ENCODE measurements at regions not wholly inside any gene's neighbourhood (a gene's known extent, or its start where the extent isn't known, plus 50 kb on each side); places are given as distances from the start of the nearest gene placed in this dataset.

DNA sequence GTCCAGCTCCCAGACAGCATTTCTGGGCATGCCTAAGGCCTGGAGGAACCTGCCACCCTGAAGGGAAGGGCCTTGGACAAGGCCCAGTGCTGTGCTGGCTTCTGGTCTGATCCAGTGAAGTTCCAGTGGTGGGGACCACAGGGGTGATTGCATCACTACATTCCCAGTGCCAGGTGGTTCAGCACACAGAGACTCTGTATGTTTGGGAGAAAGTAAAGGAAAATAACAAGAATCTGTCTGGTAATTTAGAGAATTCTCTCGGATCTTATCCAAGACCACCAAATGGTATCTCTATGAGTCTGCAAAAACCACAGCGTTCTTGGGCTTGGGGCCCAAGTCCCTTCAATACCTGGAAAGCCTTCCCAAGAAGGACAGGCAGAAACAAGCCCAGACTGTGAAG lies 131.8 kb upstream of the MAD2L1 start:
- Histone ChIP-seq H3K9me3 (ENCODE audit: control insufficient read depth in 1 of 2, low read length in 2 of 2) (no peaks in the 10 kb centered on the region), H3K27ac (ENCODE audit: low read length) (no peak overlapping the region)

DNA sequence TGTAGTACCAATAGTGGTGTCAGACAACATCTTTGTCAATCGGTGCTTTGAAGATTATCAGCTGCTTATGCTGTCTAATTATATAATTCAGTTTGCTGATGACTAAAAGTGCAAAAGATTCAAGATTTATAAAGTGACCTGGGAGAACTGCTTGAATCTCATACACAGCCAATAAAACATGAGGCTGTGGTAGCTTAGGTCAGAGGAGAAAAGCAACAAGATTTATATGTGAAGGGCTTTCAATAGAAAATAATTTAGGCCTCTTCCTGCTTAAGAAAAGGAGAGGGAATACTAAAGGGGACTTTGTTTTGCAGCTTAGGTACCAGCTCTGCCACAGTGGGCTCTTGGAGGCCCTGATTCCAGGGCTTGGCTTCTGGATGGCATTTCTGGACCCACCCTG lies 111.0 kb upstream of the MAD2L1 start:
- no peaks in the 10 kb centered on the region for H3K36me3 ChIP-seq (ENCODE audit: control insufficient read depth in 1 of 2, insufficient read depth in 2 of 2, low read length in 2 of 2)
- peaks cover 0 to 2% of the 10 kb centered on the region in 2 donors for H3K9me3 ChIP-seq (ENCODE audit: control insufficient read depth in 1 of 2, low read length in 2 of 2)
- H3K4me3 ChIP-seq (ENCODE audit: low read depth in 1 of 2, low read length in 2 of 2) = no peak overlapping the region
- no peaks in the 10 kb centered on the region for H3K27me3 ChIP-seq (ENCODE audit: low read depth, low read length)
- no peak overlapping the region for H3K27ac ChIP-seq (ENCODE audit: low read length)
- H3K4me1 ChIP-seq (ENCODE audit: control insufficient read depth in 1 of 2, insufficient read depth in 2 of 2, low read length in 2 of 2) = no peaks in the 10 kb centered on the region

More for the DNA sequence above, 131.8 kb upstream of the MAD2L1 start:
- no peaks in the 10 kb centered on the region for H3K36me3 ChIP-seq (ENCODE audit: control insufficient read depth in 1 of 2, insufficient read depth in 2 of 2, low read length in 2 of 2)
- H3K4me3 ChIP-seq (ENCODE audit: low read depth in 1 of 2, low read length in 2 of 2) = no peak overlapping the region
- no peaks in the 10 kb centered on the region for H3K4me1 ChIP-seq (ENCODE audit: control insufficient read depth in 1 of 2, insufficient read depth in 2 of 2, low read length in 2 of 2)
- no peaks in the 10 kb centered on the region for H3K27me3 ChIP-seq (ENCODE audit: low read depth, low read length)

DNA sequence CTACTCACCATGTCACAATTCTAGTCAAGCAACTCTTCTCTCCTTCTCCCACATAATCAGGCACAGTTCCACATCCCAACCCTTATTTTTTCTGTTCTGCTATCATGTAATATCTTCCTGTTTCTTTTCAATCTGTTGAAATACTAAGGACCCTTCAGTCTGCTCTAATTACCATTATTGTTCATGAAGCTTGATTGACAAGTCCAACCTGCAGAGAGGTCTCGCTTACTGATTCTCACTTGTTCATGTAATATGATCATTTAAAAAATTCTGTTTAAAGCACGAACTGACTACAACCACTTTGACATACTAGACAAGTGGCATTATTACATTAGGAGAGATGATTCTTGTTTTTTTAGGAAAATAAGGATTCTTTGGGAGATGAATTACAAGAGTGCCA lies 108.6 kb upstream of the MAD2L1 start:
- H3K9me3 ChIP-seq (ENCODE audit: control insufficient read depth in 1 of 2, low read length in 2 of 2) = no peaks in the 10 kb centered on the region
- H3K27me3 ChIP-seq (ENCODE audit: low read depth, low read length) = no peaks in the 10 kb centered on the region
- no peak overlapping the region for H3K27ac ChIP-seq (ENCODE audit: low read length)
- no peaks in the 10 kb centered on the region for H3K36me3 ChIP-seq (ENCODE audit: control insufficient read depth in 1 of 2, insufficient read depth in 2 of 2, low read length in 2 of 2)
- no peaks in the 10 kb centered on the region for H3K4me1 ChIP-seq (ENCODE audit: control insufficient read depth in 1 of 2, insufficient read depth in 2 of 2, low read length in 2 of 2)
- H3K4me3 ChIP-seq (ENCODE audit: low read depth in 1 of 2, low read length in 2 of 2) = no peak overlapping the region

- H3K36me3 ChIP-seq (ENCODE audit: control insufficient read depth in 1 of 2, insufficient read depth in 2 of 2, low read length in 2 of 2) = no peaks in the 10 kb centered on the region
- H3K4me1 ChIP-seq (ENCODE audit: control insufficient read depth in 1 of 2, insufficient read depth in 2 of 2, low read length in 2 of 2) = no peaks in the 10 kb centered on the region
- H3K27ac ChIP-seq (ENCODE audit: low read length) = no peak overlapping the region
- no peaks in the 10 kb centered on the region for H3K27me3 ChIP-seq (ENCODE audit: low read depth, low read length)
- H3K9me3 ChIP-seq (ENCODE audit: control insufficient read depth in 1 of 2, low read length in 2 of 2) = no peaks in the 10 kb centered on the region
- H3K4me3 ChIP-seq (ENCODE audit: low read depth in 1 of 2, low read length in 2 of 2) = no peak overlapping the region
Observed at GRCh38 chr4:120163895-120164294, 97.2 kb upstream of the MAD2L1 start.

DNA sequence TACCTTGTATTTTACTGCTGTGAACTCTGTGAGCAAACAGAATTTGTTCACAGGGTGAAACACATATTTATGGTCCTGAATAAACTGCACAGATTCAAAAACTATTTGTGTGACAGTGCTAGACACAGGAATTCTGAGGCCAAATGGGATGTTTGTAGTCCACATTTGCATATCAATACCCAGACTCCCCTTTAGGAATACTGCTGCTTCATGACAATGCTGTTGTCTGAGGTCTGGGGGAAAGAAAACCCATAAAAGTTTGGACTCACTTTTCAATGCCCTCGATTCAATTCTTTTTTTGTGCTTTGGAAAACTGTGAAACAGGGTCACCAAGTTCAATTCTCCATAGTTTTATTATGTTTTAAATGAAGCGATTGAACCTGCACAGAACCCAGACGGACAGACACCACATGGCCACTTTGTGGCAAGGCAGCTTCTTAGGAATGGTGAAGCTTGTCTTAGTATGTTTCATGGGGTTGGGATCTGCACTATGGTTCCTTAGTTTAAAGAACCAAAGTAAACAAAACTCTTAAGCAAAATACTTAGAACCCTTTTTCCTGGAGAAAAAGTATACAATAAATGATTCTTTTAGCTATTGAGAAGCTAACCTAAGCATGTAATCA lies 92.3 kb upstream of the MAD2L1 start:
- H3K36me3 ChIP-seq (ENCODE audit: control insufficient read depth in 1 of 2, insufficient read depth in 2 of 2, low read length in 2 of 2) = no peaks in the 10 kb centered on the region
- no peak overlapping the region for H3K27ac ChIP-seq (ENCODE audit: low read length)
- H3K27me3 ChIP-seq (ENCODE audit: low read depth, low read length) = no peaks in the 10 kb centered on the region
- H3K9me3 ChIP-seq (ENCODE audit: control insufficient read depth in 1 of 2, low read length in 2 of 2) = no peaks in the 10 kb centered on the region
- no peaks in the 10 kb centered on the region for H3K4me1 ChIP-seq (ENCODE audit: control insufficient read depth in 1 of 2, insufficient read depth in 2 of 2, low read length in 2 of 2)
- H3K4me3 ChIP-seq (ENCODE audit: low read depth in 1 of 2, low read length in 2 of 2) = no peak overlapping the region

DNA sequence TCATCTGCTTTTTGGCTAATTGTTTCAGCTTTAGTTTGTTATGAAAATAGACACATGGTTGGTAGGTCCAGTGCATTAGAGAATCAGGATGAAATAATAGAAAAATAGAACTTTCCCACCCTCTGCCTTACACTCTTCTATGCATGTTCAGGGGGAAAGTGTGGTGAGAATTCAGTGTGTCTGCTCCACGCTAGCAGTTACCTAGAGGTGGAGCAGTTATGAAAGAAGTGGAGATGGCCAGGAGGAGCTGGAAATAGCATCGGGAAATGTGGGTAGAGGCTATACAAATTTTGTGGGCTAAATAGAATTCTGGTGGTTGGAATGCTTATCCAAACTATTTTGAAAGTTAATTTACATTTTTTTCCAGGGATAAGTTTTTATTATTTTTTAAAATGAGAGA lies 91.4 kb upstream of the MAD2L1 start:
- Histone ChIP-seq H3K4me1 (ENCODE audit: control insufficient read depth in 1 of 2, insufficient read depth in 2 of 2, low read length in 2 of 2) (no peaks in the 10 kb centered on the region), H3K27me3 (ENCODE audit: low read depth, low read length) (no peaks in the 10 kb centered on the region), H3K27ac (ENCODE audit: low read length) (no peak overlapping the region), H3K36me3 (ENCODE audit: control insufficient read depth in 1 of 2, insufficient read depth in 2 of 2, low read length in 2 of 2) (no peaks in the 10 kb centered on the region), H3K9me3 (ENCODE audit: control insufficient read depth in 1 of 2, low read length in 2 of 2) (no peaks in the 10 kb centered on the region), H3K4me3 (ENCODE audit: low read depth in 1 of 2, low read length in 2 of 2) (no peak overlapping the region)

DNA sequence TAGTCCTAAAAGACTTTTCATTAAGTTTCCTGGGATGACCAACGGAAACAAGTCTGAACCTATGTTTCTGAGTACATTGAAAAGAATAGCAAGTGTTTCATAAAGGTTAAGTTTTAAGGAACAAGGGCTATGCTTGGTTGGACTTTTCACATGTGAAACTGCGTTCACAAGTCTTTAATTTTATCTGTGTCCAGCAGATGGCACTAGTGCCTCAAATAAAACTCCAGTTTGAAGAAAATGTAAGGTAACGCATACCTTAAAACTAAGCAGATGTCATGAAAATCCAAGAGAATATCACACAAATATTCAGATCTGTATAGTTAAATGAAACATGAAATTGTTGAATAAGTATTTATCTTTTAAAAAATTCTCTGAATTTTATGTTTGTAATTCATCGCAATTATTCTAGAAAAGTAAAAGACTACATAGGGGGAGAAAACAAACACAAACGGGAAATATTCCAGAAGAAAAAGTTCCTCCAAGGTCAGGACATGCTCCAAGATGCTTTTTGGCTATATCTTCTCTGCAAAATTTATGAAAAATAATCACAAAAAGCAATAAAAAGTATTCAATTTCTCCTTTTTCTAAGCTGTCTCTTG lies 89.6 kb upstream of the MAD2L1 start:
- H3K27ac ChIP-seq (ENCODE audit: low read length) = no peak overlapping the region
- H3K36me3 ChIP-seq (ENCODE audit: control insufficient read depth in 1 of 2, insufficient read depth in 2 of 2, low read length in 2 of 2) = no peaks in the 10 kb centered on the region
- H3K4me3 ChIP-seq (ENCODE audit: low read depth in 1 of 2, low read length in 2 of 2) = no peak overlapping the region
- H3K9me3 ChIP-seq (ENCODE audit: control insufficient read depth in 1 of 2, low read length in 2 of 2) = no peaks in the 10 kb centered on the region
- H3K27me3 ChIP-seq (ENCODE audit: low read depth, low read length) = no peaks in the 10 kb centered on the region
- no peaks in the 10 kb centered on the region for H3K4me1 ChIP-seq (ENCODE audit: control insufficient read depth in 1 of 2, insufficient read depth in 2 of 2, low read length in 2 of 2)

DNA sequence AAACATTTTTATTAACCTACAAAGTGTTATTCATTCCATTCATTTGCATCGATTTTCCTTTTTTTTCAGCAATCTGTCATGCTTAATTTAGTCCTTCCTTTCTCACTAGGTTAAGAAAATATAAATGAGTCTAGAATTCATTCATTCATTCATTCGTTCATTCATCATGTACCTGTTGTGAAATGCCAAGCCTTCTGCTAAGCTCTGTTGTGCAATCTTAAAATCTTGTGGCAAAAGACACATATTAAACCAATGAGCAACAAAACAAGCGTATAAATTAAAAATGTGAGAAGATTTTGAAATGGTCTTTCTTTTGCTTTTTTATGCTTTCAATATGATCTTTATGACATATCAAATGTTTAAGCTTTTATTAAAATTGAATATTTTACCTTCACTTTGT lies 88.6 kb upstream of the MAD2L1 start:
- Histone ChIP-seq H3K27ac (ENCODE audit: low read length) (no peak overlapping the region), H3K4me3 (ENCODE audit: low read depth in 1 of 2, low read length in 2 of 2) (no peak overlapping the region), H3K9me3 (ENCODE audit: control insufficient read depth in 1 of 2, low read length in 2 of 2) (no peaks in the 10 kb centered on the region), H3K27me3 (ENCODE audit: low read depth, low read length) (no peaks in the 10 kb centered on the region), H3K4me1 (ENCODE audit: control insufficient read depth in 1 of 2, insufficient read depth in 2 of 2, low read length in 2 of 2) (no peaks in the 10 kb centered on the region), H3K36me3 (ENCODE audit: control insufficient read depth in 1 of 2, insufficient read depth in 2 of 2, low read length in 2 of 2) (no peaks in the 10 kb centered on the region)

DNA sequence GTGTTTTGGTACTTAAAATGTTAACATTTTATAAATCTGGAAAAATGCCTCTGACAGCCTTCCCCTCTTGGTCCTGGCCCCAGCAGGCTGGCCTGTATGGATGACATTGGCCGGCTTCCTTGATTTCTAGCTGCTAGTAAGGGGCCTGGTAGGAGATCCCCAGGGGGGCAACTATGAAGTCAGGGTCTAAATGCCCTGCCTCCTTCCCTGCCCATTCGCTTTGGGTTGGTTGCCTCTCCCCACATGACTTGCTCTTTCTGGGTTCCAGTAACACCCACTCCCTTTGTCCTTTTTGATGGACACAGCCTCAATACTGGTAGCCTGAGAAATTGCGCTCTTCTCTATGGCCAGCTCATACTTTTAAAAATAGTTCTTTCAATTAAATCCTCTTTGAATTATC lies 78.0 kb upstream of the MAD2L1 start:
- H3K4me3 ChIP-seq (ENCODE audit: low read depth in 1 of 2, low read length in 2 of 2) = no peak overlapping the region
- no peak overlapping the region for H3K27ac ChIP-seq (ENCODE audit: low read length)
- no peaks in the 10 kb centered on the region for H3K4me1 ChIP-seq (ENCODE audit: control insufficient read depth in 1 of 2, insufficient read depth in 2 of 2, low read length in 2 of 2)
- no peaks in the 10 kb centered on the region for H3K36me3 ChIP-seq (ENCODE audit: control insufficient read depth in 1 of 2, insufficient read depth in 2 of 2, low read length in 2 of 2)
- H3K27me3 ChIP-seq (ENCODE audit: low read depth, low read length) = no peaks in the 10 kb centered on the region
- H3K9me3 ChIP-seq (ENCODE audit: control insufficient read depth in 1 of 2, low read length in 2 of 2) = no peaks in the 10 kb centered on the region

- no peak overlapping the region for H3K27ac ChIP-seq (ENCODE audit: low read length)
- H3K4me3 ChIP-seq (ENCODE audit: low read depth in 1 of 2, low read length in 2 of 2) = no peak overlapping the region
- no peaks in the 10 kb centered on the region for H3K27me3 ChIP-seq (ENCODE audit: low read depth, low read length)
- no peaks in the 10 kb centered on the region for H3K9me3 ChIP-seq (ENCODE audit: control insufficient read depth in 1 of 2, low read length in 2 of 2)
- no peaks in the 10 kb centered on the region for H3K36me3 ChIP-seq (ENCODE audit: control insufficient read depth in 1 of 2, insufficient read depth in 2 of 2, low read length in 2 of 2)
- no peaks in the 10 kb centered on the region for H3K4me1 ChIP-seq (ENCODE audit: control insufficient read depth in 1 of 2, insufficient read depth in 2 of 2, low read length in 2 of 2)
Observed at GRCh38 chr4:120144041-120144440, 77.4 kb upstream of the MAD2L1 start.

DNA sequence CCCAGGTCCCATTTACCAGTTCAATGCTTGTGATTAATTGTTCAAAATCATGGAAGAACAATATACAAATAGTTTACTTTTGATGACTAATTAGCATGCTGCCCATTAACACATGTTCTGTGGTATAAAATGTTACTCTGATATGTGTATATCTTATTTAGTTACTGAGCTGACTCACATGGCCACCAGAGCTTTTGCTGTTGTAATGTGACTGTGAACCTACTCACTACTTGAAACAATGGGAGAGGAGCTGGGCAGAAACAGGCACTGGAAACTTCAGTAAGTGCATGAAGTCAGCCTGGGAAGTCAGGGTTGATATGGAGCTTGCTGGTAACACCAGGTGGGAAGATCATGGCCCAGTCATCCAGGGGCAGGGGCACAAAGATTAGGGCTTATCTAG lies 72.7 kb upstream of the MAD2L1 start:
- no peaks in the 10 kb centered on the region for H3K4me1 ChIP-seq (ENCODE audit: control insufficient read depth in 1 of 2, insufficient read depth in 2 of 2, low read length in 2 of 2)
- H3K4me3 ChIP-seq (ENCODE audit: low read depth in 1 of 2, low read length in 2 of 2) = no peak overlapping the region
- H3K27ac ChIP-seq (ENCODE audit: low read length) = no peak overlapping the region
- H3K36me3 ChIP-seq (ENCODE audit: control insufficient read depth in 1 of 2, insufficient read depth in 2 of 2, low read length in 2 of 2) = no peaks in the 10 kb centered on the region
- H3K9me3 ChIP-seq (ENCODE audit: control insufficient read depth in 1 of 2, low read length in 2 of 2) = no peaks in the 10 kb centered on the region
- H3K27me3 ChIP-seq (ENCODE audit: low read depth, low read length) = no peaks in the 10 kb centered on the region

- H3K27me3 ChIP-seq (ENCODE audit: low read depth, low read length) = no peaks in the 10 kb centered on the region
Observed at GRCh38 chr4:120132935-120133334, 66.3 kb upstream of the MAD2L1 start.

More at GRCh38 chr4:120132935-120133334, 66.3 kb upstream of the MAD2L1 start:
- Histone ChIP-seq H3K36me3 (ENCODE audit: control insufficient read depth in 1 of 2, insufficient read depth in 2 of 2, low read length in 2 of 2) (no peaks in the 10 kb centered on the region), H3K4me1 (ENCODE audit: control insufficient read depth in 1 of 2, insufficient read depth in 2 of 2, low read length in 2 of 2) (no peaks in the 10 kb centered on the region), H3K9me3 (ENCODE audit: control insufficient read depth in 1 of 2, low read length in 2 of 2) (no peaks in the 10 kb centered on the region), H3K27ac (ENCODE audit: low read length) (no peak overlapping the region), H3K4me3 (ENCODE audit: low read depth in 1 of 2, low read length in 2 of 2) (no peak overlapping the region)

All from muscle layer of duodenum (tissue), 2 donors.